OCI-LY7 (cell line): ENCODE measurements at regions not wholly inside any gene's neighbourhood (a gene's known extent, or its start where the extent isn't known, plus 50 kb on each side); places are given as distances from the start of the nearest gene placed in this dataset.

Experiments used
- EZH2phosphoT487 ChIP-seq: fragments of 200-600 bp; sonication (generic); IDR thresholded peaks from 2 replicates; pipeline ENCODE4 v1.6.1; 2018; ENCODE audit warnings: low read depth, borderline replicate concordance, mild to moderate bottlenecking, mixed run types, antibody characterized with exemption, low read length, moderate library complexity, mixed read lengths
- TF ChIP-seq, protein P1 (sequence below): fragments of 200-600 bp; sonication (generic); conservative IDR thresholded peaks from 2 replicates; pipeline ENCODE4 v1.5.1; 2014; ENCODE audit warnings: mild to moderate bottlenecking, antibody characterized with exemption, low read length, moderate library complexity, mixed read lengths

DNA sequence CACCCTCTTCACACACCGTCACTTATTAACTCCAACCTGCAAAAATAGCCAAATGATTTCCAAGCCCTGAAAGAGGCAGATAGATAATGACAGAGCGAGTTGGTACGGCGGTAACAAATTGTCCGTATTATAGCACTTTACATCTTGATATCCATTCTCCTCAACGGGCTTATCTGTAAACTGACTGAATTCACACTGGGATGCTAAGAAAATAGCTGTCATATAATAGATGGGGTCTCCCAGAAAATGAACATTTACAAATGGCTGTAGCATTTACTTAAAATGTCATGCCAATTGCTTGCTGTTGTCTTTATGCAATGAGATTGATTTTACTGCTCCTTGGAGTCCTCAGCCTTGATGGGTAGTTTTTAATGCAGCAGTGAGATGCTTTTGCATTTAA is 225.8 kb upstream of the SDK2 start:
- TF ChIP-seq, protein P1, sequence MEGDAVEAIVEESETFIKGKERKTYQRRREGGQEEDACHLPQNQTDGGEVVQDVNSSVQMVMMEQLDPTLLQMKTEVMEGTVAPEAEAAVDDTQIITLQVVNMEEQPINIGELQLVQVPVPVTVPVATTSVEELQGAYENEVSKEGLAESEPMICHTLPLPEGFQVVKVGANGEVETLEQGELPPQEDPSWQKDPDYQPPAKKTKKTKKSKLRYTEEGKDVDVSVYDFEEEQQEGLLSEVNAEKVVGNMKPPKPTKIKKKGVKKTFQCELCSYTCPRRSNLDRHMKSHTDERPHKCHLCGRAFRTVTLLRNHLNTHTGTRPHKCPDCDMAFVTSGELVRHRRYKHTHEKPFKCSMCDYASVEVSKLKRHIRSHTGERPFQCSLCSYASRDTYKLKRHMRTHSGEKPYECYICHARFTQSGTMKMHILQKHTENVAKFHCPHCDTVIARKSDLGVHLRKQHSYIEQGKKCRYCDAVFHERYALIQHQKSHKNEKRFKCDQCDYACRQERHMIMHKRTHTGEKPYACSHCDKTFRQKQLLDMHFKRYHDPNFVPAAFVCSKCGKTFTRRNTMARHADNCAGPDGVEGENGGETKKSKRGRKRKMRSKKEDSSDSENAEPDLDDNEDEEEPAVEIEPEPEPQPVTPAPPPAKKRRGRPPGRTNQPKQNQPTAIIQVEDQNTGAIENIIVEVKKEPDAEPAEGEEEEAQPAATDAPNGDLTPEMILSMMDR = no peak
- no peak for TF ChIP-seq EZH2phosphoT487
